ENCODE measurements at regions not wholly inside any gene's neighbourhood (a gene's known extent, or its start where the extent isn't known, plus 50 kb on each side); places are given as distances from the start of the nearest gene placed in this dataset.
"Not testable (repeated sequence)": the region's sequence is repeated elsewhere in the genome, so short reads cannot be mapped to it uniquely, and the experiment has no call there.

- ChIA-PET CTCF (no interaction called here), POLR2A (no interaction called here)
- H3K27ac Mint-ChIP-seq: no peak overlapping the region
- DNase-seq (no peak), ATAC-seq (no peak)
- no peak overlapping the region for H3K4me3 Mint-ChIP-seq
- H3K4me1 Mint-ChIP-seq (ENCODE audit: low read depth): no peaks in the 10 kb centered on the region
- no peaks in the 10 kb centered on the region for H3K36me3 Mint-ChIP-seq (ENCODE audit: low read depth)
- no peaks in the 10 kb centered on the region for H3K27me3 Mint-ChIP-seq
- intact Hi-C loops (cut with micrococcal nuclease): no loop called here
- H3K9me3 Mint-ChIP-seq: peaks cover 8% of the 10 kb centered on the region
- no peak for TF ChIP-seq CTCF (IDR thresholded peaks at IDR 0.05)
Measured at GRCh38 chr22:34416022-34416860, 496.0 kb upstream of the LARGE1 start.

GRCh38 chr22:34422948-34423347, 502.7 kb upstream of the LARGE1 start:
- POLR2A ChIA-PET; DNase-seq; H3K27me3 Mint-ChIP-seq; intact Hi-C loops (cut with micrococcal nuclease); H3K4me1 Mint-ChIP-seq (ENCODE audit: low read depth); H3K4me3 Mint-ChIP-seq; CTCF ChIA-PET; H3K9me3 Mint-ChIP-seq; H3K36me3 Mint-ChIP-seq (ENCODE audit: low read depth); ATAC-seq; H3K27ac Mint-ChIP-seq: not testable (repeated sequence)

GRCh38 chr22:34427436-34427835, 507.2 kb upstream of the LARGE1 start:
- TF ChIP-seq CTCF (IDR thresholded peaks at IDR 0.05): no peak
- Mint-ChIP-seq H3K36me3 (ENCODE audit: low read depth) (no peaks in the 10 kb centered on the region), H3K9me3 (peaks cover 2% of the 10 kb centered on the region), H3K4me1 (ENCODE audit: low read depth) (no peaks in the 10 kb centered on the region), H3K27me3 (peaks cover 4% of the 10 kb centered on the region), H3K27ac (no peak overlapping the region), H3K4me3 (no peak overlapping the region)
- ATAC-seq: no peak
- CTCF ChIA-PET: no interaction called here
- POLR2A ChIA-PET: no interaction called here
- no peak for DNase-seq
- intact Hi-C loops (cut with micrococcal nuclease): no loop called here

- H3K27ac Mint-ChIP-seq: no peak overlapping the region
- POLR2A ChIA-PET: no interaction called here
- no peaks in the 10 kb centered on the region for H3K4me1 Mint-ChIP-seq (ENCODE audit: low read depth)
- CTCF ChIA-PET: no interaction called here
- H3K27me3 Mint-ChIP-seq: peaks cover 4% of the 10 kb centered on the region
- no peak for DNase-seq
- intact Hi-C loops (cut with micrococcal nuclease): no loop called here
- no peaks in the 10 kb centered on the region for H3K36me3 Mint-ChIP-seq (ENCODE audit: low read depth)
- H3K4me3 Mint-ChIP-seq: no peak overlapping the region
- peaks cover 2% of the 10 kb centered on the region for H3K9me3 Mint-ChIP-seq
- ATAC-seq: no peak
- no peak for TF ChIP-seq CTCF (IDR thresholded peaks at IDR 0.05)
Measured at GRCh38 chr22:34427841-34428240, 507.6 kb upstream of the LARGE1 start.

GRCh38 chr22:34429314-34429713, 509.0 kb upstream of the LARGE1 start:
- DNase-seq: peak; percentile 53
- TF ChIP-seq CTCF (IDR thresholded peaks at IDR 0.05): no peak
- H3K9me3 Mint-ChIP-seq: peaks cover 2% of the 10 kb centered on the region
- no peaks in the 10 kb centered on the region for H3K36me3 Mint-ChIP-seq (ENCODE audit: low read depth)
- peaks cover 4% of the 10 kb centered on the region for H3K27me3 Mint-ChIP-seq
- H3K27ac Mint-ChIP-seq: no peak overlapping the region
- CTCF ChIA-PET: no interaction called here
- H3K4me1 Mint-ChIP-seq (ENCODE audit: low read depth): no peaks in the 10 kb centered on the region
- intact Hi-C loops (cut with micrococcal nuclease): no loop called here
- H3K4me3 Mint-ChIP-seq: no peak overlapping the region
- ATAC-seq: no peak
- POLR2A ChIA-PET: no interaction called here
